HepG2 (cell line): ENCODE measurements at regions not wholly inside any gene's neighbourhood (a gene's known extent, or its start where the extent isn't known, plus 50 kb on each side); places are given as distances from the start of the nearest gene placed in this dataset.
A peak's percentile ranks its signal among the peaks of the same experiment; 100 is the strongest.

Experiments used
- HOXA7 ChIP-seq: sonication (generic); formaldehyde crosslinking; IDR thresholded peaks from 2 replicates; pipeline ENCODE4 v1.8.1; 2022; ENCODE audit warnings: mild to moderate bottlenecking, missing genetic modification reagents, moderate library complexity
- MED13 ChIP-seq: sonication (generic); formaldehyde crosslinking; IDR thresholded peaks from 2 replicates; pipeline ENCODE4 v1.5.0; 2020; ENCODE audit warnings: missing genetic modification reagents
- SOX5 ChIP-seq: IDR thresholded peaks from 2 replicates; pipeline ENCODE4 v1.6.1; 2016; ENCODE audit warnings: borderline replicate concordance
- XBP1 ChIP-seq: sonication (generic); formaldehyde crosslinking; IDR thresholded peaks from 2 replicates; pipeline ENCODE4 v1.5.0; 2020; ENCODE audit warnings: missing genetic modification reagents
- ZC3H4 ChIP-seq: sonication (generic); formaldehyde crosslinking; IDR thresholded peaks from 2 replicates; pipeline ENCODE4 v1.4.0; 2020; ENCODE audit warnings: missing genetic modification reagents, borderline replicate concordance
- ZFP36 ChIP-seq: fragments of 150-350 bp; IDR thresholded peaks from 2 replicates; pipeline ENCODE4 v1.6.1; 2018; ENCODE audit warnings: borderline replicate concordance, low read length, low read depth; ENCODE audit not compliant: partially characterized antibody
- ZNF629 ChIP-seq: sonication (generic); formaldehyde crosslinking; conservative IDR thresholded peaks from 2 replicates; pipeline ENCODE4 v1.5.0; 2020; ENCODE audit warnings: missing genetic modification reagents
- TF ChIP-seq, protein P1 (sequence below): sonication (generic); formaldehyde crosslinking; IDR thresholded peaks from 2 replicates; pipeline ENCODE4 v1.4.0; 2020; ENCODE audit warnings: missing genetic modification reagents
- TF ChIP-seq, protein P2 (sequence below), 2 experiments: sonication (generic) in 1 of 2; formaldehyde crosslinking in 1 of 2; IDR thresholded peaks; 2 replicates each; pipeline versions ENCODE4 v1.4.0 to v1.6.1; 2016 to 2020; ENCODE audit warnings: borderline replicate concordance in 1 of 2, low read depth in 1 of 2, mild to moderate bottlenecking in 1 of 2, missing genetic modification reagents in 1 of 2
- TF ChIP-seq, protein P3 (sequence below): sonication (generic); formaldehyde crosslinking; IDR thresholded peaks from 2 replicates; pipeline ENCODE4 v1.9.0; 2021; ENCODE audit warnings: mild to moderate bottlenecking, missing genetic modification reagents
- TF ChIP-seq, protein P4 (sequence below): sonication (generic); formaldehyde crosslinking; IDR thresholded peaks from 2 replicates; pipeline ENCODE4 v1.5.0; 2020; ENCODE audit warnings: missing genetic modification reagents

DNA sequence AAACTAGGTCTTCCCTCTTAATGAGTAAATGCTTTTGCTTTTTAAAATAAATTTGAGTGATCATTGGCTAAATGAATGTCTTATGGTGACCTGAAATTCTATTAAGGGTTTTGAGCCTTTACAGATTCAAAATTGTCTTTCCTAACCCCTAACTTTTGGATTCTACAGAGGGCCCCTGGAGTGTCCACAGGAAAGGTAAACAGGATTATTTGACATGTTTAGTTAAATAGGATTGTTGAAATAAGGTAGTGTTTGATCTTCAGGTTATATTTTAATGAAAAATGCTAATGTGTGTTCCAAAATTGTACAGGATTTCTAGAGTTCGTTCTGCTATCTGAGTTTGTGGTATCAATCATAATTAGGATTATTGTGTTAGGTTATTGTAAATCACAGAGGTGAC is 55.9 kb upstream of the GJB6 start (continued):
- TF ChIP-seq, protein P1, sequence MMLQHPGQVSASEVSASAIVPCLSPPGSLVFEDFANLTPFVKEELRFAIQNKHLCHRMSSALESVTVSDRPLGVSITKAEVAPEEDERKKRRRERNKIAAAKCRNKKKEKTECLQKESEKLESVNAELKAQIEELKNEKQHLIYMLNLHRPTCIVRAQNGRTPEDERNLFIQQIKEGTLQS: no peak
- TF ChIP-seq ZC3H4 (CRISPR knock-in tag) (no peak), HOXA7 (no peak), ZNF629 (CRISPR knock-in tag) (no peak), SOX5 (no peak), ZFP36 (no peak), MED13 (no peak), XBP1 (CRISPR knock-in tag) (no peak)
- TF ChIP-seq, protein P2, sequence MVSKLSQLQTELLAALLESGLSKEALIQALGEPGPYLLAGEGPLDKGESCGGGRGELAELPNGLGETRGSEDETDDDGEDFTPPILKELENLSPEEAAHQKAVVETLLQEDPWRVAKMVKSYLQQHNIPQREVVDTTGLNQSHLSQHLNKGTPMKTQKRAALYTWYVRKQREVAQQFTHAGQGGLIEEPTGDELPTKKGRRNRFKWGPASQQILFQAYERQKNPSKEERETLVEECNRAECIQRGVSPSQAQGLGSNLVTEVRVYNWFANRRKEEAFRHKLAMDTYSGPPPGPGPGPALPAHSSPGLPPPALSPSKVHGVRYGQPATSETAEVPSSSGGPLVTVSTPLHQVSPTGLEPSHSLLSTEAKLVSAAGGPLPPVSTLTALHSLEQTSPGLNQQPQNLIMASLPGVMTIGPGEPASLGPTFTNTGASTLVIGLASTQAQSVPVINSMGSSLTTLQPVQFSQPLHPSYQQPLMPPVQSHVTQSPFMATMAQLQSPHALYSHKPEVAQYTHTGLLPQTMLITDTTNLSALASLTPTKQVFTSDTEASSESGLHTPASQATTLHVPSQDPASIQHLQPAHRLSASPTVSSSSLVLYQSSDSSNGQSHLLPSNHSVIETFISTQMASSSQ (IDR thresholded peaks at IDR 0.05; ENCODE audit: low read depth): peak; percentile 78
- TF ChIP-seq, protein P2 (CRISPR knock-in tag; IDR thresholded peaks at IDR 0.05; ENCODE audit: borderline replicate concordance): peak; percentile 68; the same call in 1 of the 2 replicates
- TF ChIP-seq, protein P3, sequence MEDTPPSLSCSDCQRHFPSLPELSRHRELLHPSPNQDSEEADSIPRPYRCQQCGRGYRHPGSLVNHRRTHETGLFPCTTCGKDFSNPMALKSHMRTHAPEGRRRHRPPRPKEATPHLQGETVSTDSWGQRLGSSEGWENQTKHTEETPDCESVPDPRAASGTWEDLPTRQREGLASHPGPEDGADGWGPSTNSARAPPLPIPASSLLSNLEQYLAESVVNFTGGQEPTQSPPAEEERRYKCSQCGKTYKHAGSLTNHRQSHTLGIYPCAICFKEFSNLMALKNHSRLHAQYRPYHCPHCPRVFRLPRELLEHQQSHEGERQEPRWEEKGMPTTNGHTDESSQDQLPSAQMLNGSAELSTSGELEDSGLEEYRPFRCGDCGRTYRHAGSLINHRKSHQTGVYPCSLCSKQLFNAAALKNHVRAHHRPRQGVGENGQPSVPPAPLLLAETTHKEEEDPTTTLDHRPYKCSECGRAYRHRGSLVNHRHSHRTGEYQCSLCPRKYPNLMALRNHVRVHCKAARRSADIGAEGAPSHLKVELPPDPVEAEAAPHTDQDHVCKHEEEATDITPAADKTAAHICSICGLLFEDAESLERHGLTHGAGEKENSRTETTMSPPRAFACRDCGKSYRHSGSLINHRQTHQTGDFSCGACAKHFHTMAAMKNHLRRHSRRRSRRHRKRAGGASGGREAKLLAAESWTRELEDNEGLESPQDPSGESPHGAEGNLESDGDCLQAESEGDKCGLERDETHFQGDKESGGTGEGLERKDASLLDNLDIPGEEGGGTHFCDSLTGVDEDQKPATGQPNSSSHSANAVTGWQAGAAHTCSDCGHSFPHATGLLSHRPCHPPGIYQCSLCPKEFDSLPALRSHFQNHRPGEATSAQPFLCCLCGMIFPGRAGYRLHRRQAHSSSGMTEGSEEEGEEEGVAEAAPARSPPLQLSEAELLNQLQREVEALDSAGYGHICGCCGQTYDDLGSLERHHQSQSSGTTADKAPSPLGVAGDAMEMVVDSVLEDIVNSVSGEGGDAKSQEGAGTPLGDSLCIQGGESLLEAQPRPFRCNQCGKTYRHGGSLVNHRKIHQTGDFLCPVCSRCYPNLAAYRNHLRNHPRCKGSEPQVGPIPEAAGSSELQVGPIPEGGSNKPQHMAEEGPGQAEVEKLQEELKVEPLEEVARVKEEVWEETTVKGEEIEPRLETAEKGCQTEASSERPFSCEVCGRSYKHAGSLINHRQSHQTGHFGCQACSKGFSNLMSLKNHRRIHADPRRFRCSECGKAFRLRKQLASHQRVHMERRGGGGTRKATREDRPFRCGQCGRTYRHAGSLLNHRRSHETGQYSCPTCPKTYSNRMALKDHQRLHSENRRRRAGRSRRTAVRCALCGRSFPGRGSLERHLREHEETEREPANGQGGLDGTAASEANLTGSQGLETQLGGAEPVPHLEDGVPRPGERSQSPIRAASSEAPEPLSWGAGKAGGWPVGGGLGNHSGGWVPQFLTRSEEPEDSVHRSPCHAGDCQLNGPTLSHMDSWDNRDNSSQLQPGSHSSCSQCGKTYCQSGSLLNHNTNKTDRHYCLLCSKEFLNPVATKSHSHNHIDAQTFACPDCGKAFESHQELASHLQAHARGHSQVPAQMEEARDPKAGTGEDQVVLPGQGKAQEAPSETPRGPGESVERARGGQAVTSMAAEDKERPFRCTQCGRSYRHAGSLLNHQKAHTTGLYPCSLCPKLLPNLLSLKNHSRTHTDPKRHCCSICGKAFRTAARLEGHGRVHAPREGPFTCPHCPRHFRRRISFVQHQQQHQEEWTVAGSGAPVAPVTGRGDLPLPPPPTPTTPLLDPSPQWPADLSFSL: no peak
- TF ChIP-seq, protein P4, sequence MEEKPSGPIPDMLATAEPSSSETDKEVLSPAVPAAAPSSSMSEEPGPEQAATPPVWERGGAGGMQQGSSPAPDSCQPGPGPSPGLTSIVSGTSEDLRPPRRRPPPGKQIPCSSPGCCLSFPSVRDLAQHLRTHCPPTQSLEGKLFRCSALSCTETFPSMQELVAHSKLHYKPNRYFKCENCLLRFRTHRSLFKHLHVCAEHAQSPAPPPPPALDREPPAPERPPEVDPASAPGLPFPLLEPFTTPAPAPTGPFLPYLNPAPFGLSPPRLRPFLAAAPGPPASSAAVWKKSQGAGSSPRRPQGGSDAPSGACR (CRISPR knock-in tag): no peak
